ENCODE measurements at regions not wholly inside any gene's neighbourhood (a gene's known extent, or its start where the extent isn't known, plus 50 kb on each side); places are given as distances from the start of the nearest gene placed in this dataset.

DNA sequence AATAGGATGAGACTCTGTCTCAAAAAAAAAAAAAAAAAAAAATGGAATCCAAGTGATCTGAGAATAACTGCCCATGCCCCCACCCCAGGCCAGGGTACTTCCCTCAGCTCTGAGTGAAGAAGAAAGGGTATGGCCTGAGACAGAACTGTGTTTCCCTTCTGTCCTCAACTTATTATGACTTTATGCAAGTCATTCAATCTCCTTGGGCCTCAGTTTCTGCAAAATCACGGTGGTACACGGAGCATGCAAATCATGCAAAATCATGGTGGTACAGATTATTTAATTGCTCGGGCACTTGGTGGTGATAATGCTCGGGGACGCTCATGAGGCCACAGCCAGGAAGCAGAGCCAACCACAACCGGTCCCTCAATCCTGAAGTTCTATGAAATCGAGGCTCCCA, 56.5 kb upstream of the TBX3 start:
- no peak for DNase-seq (ENCODE audit: low spot score in 2 of 2)
- Histone ChIP-seq H3K9me3 (no peaks in the 10 kb centered on the region), H3K36me3 (no peaks in the 10 kb centered on the region), H3K27me3 (no peaks in the 10 kb centered on the region), H3K27ac (no peak overlapping the region), H3K4me3 (no peak overlapping the region), H3K4me1 (no peaks in the 10 kb centered on the region)
- intact Hi-C loops (cut with DNase I; ENCODE audit: low total_unique reads): no loop called here
- TF ChIP-seq POLR2AphosphoS5 (IDR thresholded peaks at IDR 0.05) (no peak), CTCF (IDR thresholded peaks at IDR 0.05) (no peak), POLR2A (IDR thresholded peaks at IDR 0.05) (no peak)

- Histone ChIP-seq H3K9me3 (no peaks in the 10 kb centered on the region), H3K27ac (no peak overlapping the region), H3K36me3 (no peaks in the 10 kb centered on the region), H3K4me3 (no peak overlapping the region), H3K4me1 (no peaks in the 10 kb centered on the region), H3K27me3 (no peaks in the 10 kb centered on the region)
- TF ChIP-seq CTCF (IDR thresholded peaks at IDR 0.05) (no peak), POLR2A (IDR thresholded peaks at IDR 0.05) (no peak), POLR2AphosphoS5 (IDR thresholded peaks at IDR 0.05) (no peak)
- intact Hi-C loops (cut with DNase I; ENCODE audit: low total_unique reads): no loop called here
- no peak for DNase-seq (ENCODE audit: low spot score in 2 of 2)
These were observed 54.6 kb upstream of the TBX3 start for GRCh38 chr12:114738460-114739184.

DNA sequence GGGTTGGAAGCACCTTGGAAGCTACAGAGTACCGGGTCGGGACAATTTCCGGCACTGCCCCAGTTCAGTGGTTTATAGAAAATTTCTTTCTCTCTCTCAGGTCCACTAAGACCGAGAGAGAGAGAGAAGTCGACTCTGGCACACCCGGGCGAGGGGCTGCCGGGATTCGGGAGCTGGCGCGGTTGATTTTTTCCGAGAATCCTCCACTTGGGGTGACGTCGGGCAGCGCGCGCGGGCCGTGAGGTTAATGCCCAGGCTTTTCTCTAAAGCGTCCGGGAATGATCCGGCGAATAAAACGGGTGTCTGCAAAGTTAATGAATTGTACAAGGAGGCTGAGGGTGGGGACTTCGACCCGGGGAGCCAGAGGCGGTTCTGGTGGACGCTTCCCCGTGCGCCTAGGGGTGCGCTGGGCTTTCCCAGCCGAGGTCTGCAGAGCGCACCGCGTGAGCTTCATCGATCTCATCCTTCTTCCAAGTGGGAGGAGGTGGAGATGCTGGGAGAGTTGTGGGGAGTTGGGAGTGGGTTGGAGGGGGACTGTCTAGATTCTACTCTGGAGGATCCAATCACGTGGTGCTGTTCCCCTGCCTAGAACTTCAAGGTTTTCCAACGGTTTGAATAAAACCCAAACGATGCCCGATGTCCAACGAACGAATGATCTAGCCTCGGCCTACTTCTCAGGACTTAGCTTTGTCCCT, 51.9 kb upstream of the TBX3 start:
- intact Hi-C loops (cut with DNase I; ENCODE audit: low total_unique reads): no loop called here
- Histone ChIP-seq H3K9me3 (no peaks in the 10 kb centered on the region), H3K4me3 (peak overlapping the region in 1 of 3 donors; percentile 53), H3K27ac (no peak overlapping the region), H3K4me1 (no peaks in the 10 kb centered on the region), H3K36me3 (no peaks in the 10 kb centered on the region), H3K27me3 (no peaks in the 10 kb centered on the region)
- DNase-seq (ENCODE audit: low spot score in 2 of 2): no peak
- TF ChIP-seq CTCF (IDR thresholded peaks at IDR 0.05) (no peak), POLR2AphosphoS5 (IDR thresholded peaks at IDR 0.05) (no peak), POLR2A (IDR thresholded peaks at IDR 0.05) (no peak)

DNA sequence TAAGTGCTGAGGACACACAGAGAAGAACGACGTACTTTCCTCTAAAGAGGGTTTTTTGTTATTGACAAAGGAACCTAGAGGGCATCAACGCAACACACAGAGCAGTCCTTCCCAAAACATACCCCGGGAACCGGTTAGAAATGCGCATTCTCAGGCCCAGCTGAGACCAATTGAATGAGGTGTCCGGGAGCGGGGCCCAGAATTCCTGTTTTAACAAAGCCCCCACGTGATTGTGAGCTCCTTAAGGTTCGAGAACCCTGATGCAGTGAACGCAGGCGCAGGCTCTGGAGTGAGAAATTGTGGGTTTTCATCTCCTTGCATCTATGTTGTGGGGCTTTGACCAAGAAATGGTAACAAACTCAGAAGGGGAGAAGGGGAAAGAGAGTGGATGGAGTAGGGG, 51.0 kb upstream of the TBX3 start:
- no peak overlapping the region for H3K4me3 ChIP-seq
- TF ChIP-seq POLR2A (IDR thresholded peaks at IDR 0.05) (no peak), CTCF (IDR thresholded peaks at IDR 0.05) (no peak), POLR2AphosphoS5 (IDR thresholded peaks at IDR 0.05) (no peak)
- no peak overlapping the region for H3K27ac ChIP-seq
- no peaks in the 10 kb centered on the region for H3K36me3 ChIP-seq
- no peaks in the 10 kb centered on the region for H3K27me3 ChIP-seq
- intact Hi-C loops (cut with DNase I; ENCODE audit: low total_unique reads): no loop called here
- DNase-seq (ENCODE audit: low spot score in 2 of 2): no peak
- no peaks in the 10 kb centered on the region for H3K9me3 ChIP-seq
- no peaks in the 10 kb centered on the region for H3K4me1 ChIP-seq

- DNase-seq (ENCODE audit: low spot score in 2 of 2): no peak
- no peaks in the 10 kb centered on the region for H3K36me3 ChIP-seq
- H3K27me3 ChIP-seq: no peaks in the 10 kb centered on the region
- no peaks in the 10 kb centered on the region for H3K9me3 ChIP-seq
- H3K4me3 ChIP-seq: no peak overlapping the region
- intact Hi-C loops (cut with DNase I; ENCODE audit: low total_unique reads): no loop called here
- no peak overlapping the region for H3K27ac ChIP-seq
- TF ChIP-seq POLR2A (IDR thresholded peaks at IDR 0.05): no peak
- no peak for TF ChIP-seq POLR2AphosphoS5 (IDR thresholded peaks at IDR 0.05)
- no peak for TF ChIP-seq CTCF (IDR thresholded peaks at IDR 0.05)
- H3K4me1 ChIP-seq: no peaks in the 10 kb centered on the region
These were observed 49.9 kb upstream of the TBX3 start for GRCh38 chr12:114733919-114734318.
